Panc1 (cell line): ENCODE measurements at regions not wholly inside any gene's neighbourhood (a gene's known extent, or its start where the extent isn't known, plus 50 kb on each side); places are given as distances from the start of the nearest gene placed in this dataset.

Experiments
- CTCF ChIP-seq: fragments of 450-650 bp; IDR thresholded peaks from 2 replicates; pipeline ENCODE4 v1.5.1; 2017; ENCODE audit warnings: mild to moderate bottlenecking
- REST ChIP-seq, 2 experiments: IDR thresholded peaks; 2 replicates each; pipeline ENCODE4 v1.6.1; 2011 to 2012; ENCODE audit warnings: low read depth in 2 of 2, control low read depth in 1 of 2, low read length in 1 of 2, mild to moderate bottlenecking in 1 of 2, moderate library complexity in 1 of 2; ENCODE audit not compliant: insufficient read depth in 1 of 2

- TF ChIP-seq CTCF (no peak), REST (IDR thresholded peaks at IDR 0.05; ENCODE audit: insufficient read depth in 1 of 2, low read depth in 2 of 2, low read length in 1 of 2) (no peak)
These were observed 84.9 kb upstream of the GLIS3 start for GRCh38 chr9:4384750-4385149.
